HG02588 (cell line): ENCODE measurements at regions not wholly inside any gene's neighbourhood (a gene's known extent, or its start where the extent isn't known, plus 50 kb on each side); places are given as distances from the start of the nearest gene placed in this dataset.
"Not testable (repeated sequence)": the region's sequence is repeated elsewhere in the genome, so short reads cannot be mapped to it uniquely, and the experiment has no call there.

Experiments
- ATAC-seq: cut with Tn5 transposase; IDR thresholded peaks from one replicate; pipeline ENCODE4 v1.9.1; 2021; ENCODE audit warnings: mild to moderate bottlenecking, moderate library complexity; ENCODE audit not compliant: unreplicated experiment

- ATAC-seq = no peak
Measured at GRCh38 chr18:77329651-77330050, 80.0 kb downstream of the GALR1 start.

GRCh38 chr18:77334876-77335275, 85.2 kb downstream of the GALR1 start:
- ATAC-seq = no peak

- no peak for ATAC-seq
Measured at GRCh38 chr18:77337604-77338003, 88.0 kb downstream of the GALR1 start.

GRCh38 chr18:77339093-77339492, 89.4 kb downstream of the GALR1 start:
- ATAC-seq = no peak

GRCh38 chr18:77339623-77340022, 90.0 kb downstream of the GALR1 start:
- ATAC-seq = no peak

- no peak for ATAC-seq
Measured at GRCh38 chr18:77340815-77341214, 91.2 kb downstream of the GALR1 start.

GRCh38 chr18:77341527-77342325, 92.1 kb downstream of the GALR1 start:
- no peak for ATAC-seq

- no peak for ATAC-seq
Measured at GRCh38 chr18:77342736-77343135, 93.1 kb downstream of the GALR1 start.

GRCh38 chr18:77343846-77344510, 94.3 kb downstream of the GALR1 start:
- ATAC-seq = no peak

- no peak for ATAC-seq
Measured at GRCh38 chr18:77344786-77345500, 95.3 kb downstream of the GALR1 start.

GRCh38 chr18:77346208-77346810, 96.7 kb downstream of the GALR1 start:
- ATAC-seq = no peak

GRCh38 chr18:77353349-77353748, 103.7 kb downstream of the GALR1 start:
- not testable (repeated sequence) for ATAC-seq

- ATAC-seq = no peak
Measured at GRCh38 chr18:77359561-77360314, 110.1 kb downstream of the GALR1 start.

- no peak for ATAC-seq
Measured at GRCh38 chr18:77360315-77361190, 110.9 kb downstream of the GALR1 start.

- ATAC-seq = no peak
Measured at GRCh38 chr18:77361382-77361781, 111.7 kb downstream of the GALR1 start.

- no peak for ATAC-seq
Measured at GRCh38 chr18:77365667-77366066, 116.0 kb downstream of the GALR1 start.

GRCh38 chr18:77366067-77366719, 116.5 kb downstream of the GALR1 start:
- no peak for ATAC-seq

- ATAC-seq = no peak
Measured at GRCh38 chr18:77366720-77367641, 117.3 kb downstream of the GALR1 start.
